HFFc6 (cell line): ENCODE measurements at regions not wholly inside any gene's neighbourhood (a gene's known extent, or its start where the extent isn't known, plus 50 kb on each side); places are given as distances from the start of the nearest gene placed in this dataset.

Experiments used
- DNase-seq: peaks from one replicate; pipeline ENCODE4 v3.0.0-alpha.2; 2018
- H3K27ac Mint-ChIP-seq: 2 replicates; pipeline ENCODE4 v1.8.0; 2020; ENCODE audit warnings: mild to moderate bottlenecking, mixed read lengths
- H3K27me3 Mint-ChIP-seq: 2 replicates; pipeline ENCODE4 v1.8.0; 2021; ENCODE audit warnings: mild to moderate bottlenecking, moderate library complexity, mixed read lengths; ENCODE audit not compliant: insufficient read depth
- H3K36me3 Mint-ChIP-seq: 2 replicates; pipeline ENCODE4 v1.8.0; 2021; ENCODE audit warnings: low read depth, mixed read lengths
- H3K4me1 Mint-ChIP-seq: 2 replicates; pipeline ENCODE4 v1.8.0; 2020; ENCODE audit warnings: low read depth, mixed read lengths
- H3K4me3 Mint-ChIP-seq: 2 replicates; pipeline ENCODE4 v1.8.0; 2020; ENCODE audit warnings: mild to moderate bottlenecking, moderate library complexity, mixed read lengths
- H3K9me3 Mint-ChIP-seq: 2 replicates; pipeline ENCODE4 v1.8.0; 2020; ENCODE audit warnings: mild to moderate bottlenecking, mixed read lengths
- TF ChIP-seq, protein P1 (sequence below): fragments of 200-600 bp; sonication (generic); IDR thresholded peaks from 2 replicates; pipeline ENCODE4 v1.5.0; 2021; ENCODE audit warnings: antibody characterized with exemption, mild to moderate bottlenecking

- DNase-seq, result no peak
- no peak overlapping the region for H3K4me3 Mint-ChIP-seq
- H3K9me3 Mint-ChIP-seq, result peaks cover 7% of the 10 kb centered on the region
- peaks cover 6% of the 10 kb centered on the region; the same call in 1 of the 2 replicates for H3K36me3 Mint-ChIP-seq
- no peaks in the 10 kb centered on the region for H3K4me1 Mint-ChIP-seq
- H3K27ac Mint-ChIP-seq, result no peak overlapping the region
- TF ChIP-seq, protein P1, sequence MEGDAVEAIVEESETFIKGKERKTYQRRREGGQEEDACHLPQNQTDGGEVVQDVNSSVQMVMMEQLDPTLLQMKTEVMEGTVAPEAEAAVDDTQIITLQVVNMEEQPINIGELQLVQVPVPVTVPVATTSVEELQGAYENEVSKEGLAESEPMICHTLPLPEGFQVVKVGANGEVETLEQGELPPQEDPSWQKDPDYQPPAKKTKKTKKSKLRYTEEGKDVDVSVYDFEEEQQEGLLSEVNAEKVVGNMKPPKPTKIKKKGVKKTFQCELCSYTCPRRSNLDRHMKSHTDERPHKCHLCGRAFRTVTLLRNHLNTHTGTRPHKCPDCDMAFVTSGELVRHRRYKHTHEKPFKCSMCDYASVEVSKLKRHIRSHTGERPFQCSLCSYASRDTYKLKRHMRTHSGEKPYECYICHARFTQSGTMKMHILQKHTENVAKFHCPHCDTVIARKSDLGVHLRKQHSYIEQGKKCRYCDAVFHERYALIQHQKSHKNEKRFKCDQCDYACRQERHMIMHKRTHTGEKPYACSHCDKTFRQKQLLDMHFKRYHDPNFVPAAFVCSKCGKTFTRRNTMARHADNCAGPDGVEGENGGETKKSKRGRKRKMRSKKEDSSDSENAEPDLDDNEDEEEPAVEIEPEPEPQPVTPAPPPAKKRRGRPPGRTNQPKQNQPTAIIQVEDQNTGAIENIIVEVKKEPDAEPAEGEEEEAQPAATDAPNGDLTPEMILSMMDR, result no peak
- peaks cover 7% of the 10 kb centered on the region for H3K27me3 Mint-ChIP-seq
Measured at GRCh38 chr2:234608946-234609345, 112.1 kb upstream of the ARL4C start.

DNA sequence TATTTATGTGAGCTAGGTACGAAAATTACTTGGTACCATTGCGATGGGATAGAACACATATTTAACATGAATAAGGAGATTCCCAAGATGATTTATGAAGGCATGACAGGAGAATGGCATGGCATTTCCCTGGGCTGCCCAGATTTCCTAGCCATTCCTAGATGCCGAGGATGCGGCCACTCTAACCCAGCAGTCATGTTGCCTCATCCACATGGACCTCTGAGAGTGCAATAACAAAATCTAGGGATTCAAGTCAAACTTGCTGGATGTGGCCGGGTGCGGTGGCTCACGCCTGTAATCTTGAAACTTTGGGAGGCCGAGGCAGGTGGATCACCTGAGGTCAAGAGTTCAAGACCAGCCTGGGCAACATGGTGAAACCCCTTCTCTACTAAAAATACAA, 110.8 kb upstream of the ARL4C start:
- H3K4me3 Mint-ChIP-seq, result no peak overlapping the region
- peaks cover 7% of the 10 kb centered on the region for H3K9me3 Mint-ChIP-seq
- TF ChIP-seq, protein P1, result no peak
- no peak for DNase-seq
- peaks cover 13% of the 10 kb centered on the region for H3K27me3 Mint-ChIP-seq
- H3K36me3 Mint-ChIP-seq, result peaks cover 6% of the 10 kb centered on the region; the same call in 1 of the 2 replicates
- H3K4me1 Mint-ChIP-seq, result no peaks in the 10 kb centered on the region
- H3K27ac Mint-ChIP-seq, result no peak overlapping the region

GRCh38 chr2:234606896-234607295, 110.0 kb upstream of the ARL4C start:
- Mint-ChIP-seq H3K27ac (no peak overlapping the region), H3K36me3 (peaks cover 2% of the 10 kb centered on the region; the same call in 1 of the 2 replicates), H3K9me3 (peaks cover 2% of the 10 kb centered on the region), H3K27me3 (peaks cover 13% of the 10 kb centered on the region), H3K4me1 (no peaks in the 10 kb centered on the region), H3K4me3 (no peak overlapping the region)
- TF ChIP-seq, protein P1, result no peak
- DNase-seq, result no peak

- no peak overlapping the region for H3K4me3 Mint-ChIP-seq
- no peak for DNase-seq
- peaks cover 14% of the 10 kb centered on the region for H3K27me3 Mint-ChIP-seq
- TF ChIP-seq, protein P1, result peak; percentile 23
- no peak overlapping the region for H3K27ac Mint-ChIP-seq
- H3K36me3 Mint-ChIP-seq, result no peaks in the 10 kb centered on the region
- no peaks in the 10 kb centered on the region for H3K4me1 Mint-ChIP-seq
- no peaks in the 10 kb centered on the region for H3K9me3 Mint-ChIP-seq
Measured at GRCh38 chr2:234603619-234604018, 106.7 kb upstream of the ARL4C start.

DNA sequence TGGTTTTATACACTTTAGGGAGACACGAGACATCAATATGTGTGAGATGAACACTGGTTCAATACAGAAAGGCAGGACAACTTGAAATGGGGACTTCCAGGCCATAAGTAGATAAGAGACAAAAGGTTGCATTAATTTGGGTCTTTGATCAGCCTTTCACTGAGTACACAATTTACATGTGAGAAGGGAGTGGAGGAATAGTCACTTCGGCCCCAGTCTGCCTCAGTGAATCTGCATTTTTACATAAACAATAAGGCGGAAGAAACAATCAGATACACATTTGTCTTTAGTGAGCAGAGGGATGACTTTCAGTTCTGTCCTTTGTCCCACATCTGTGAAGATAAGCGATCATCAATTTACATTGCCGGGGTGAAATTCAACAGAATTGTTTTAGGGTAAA, 104.3 kb upstream of the ARL4C start:
- no peaks in the 10 kb centered on the region for H3K9me3 Mint-ChIP-seq
- TF ChIP-seq, protein P1, result no peak
- H3K27me3 Mint-ChIP-seq, result peaks cover 14% of the 10 kb centered on the region
- no peak overlapping the region for H3K4me3 Mint-ChIP-seq
- H3K27ac Mint-ChIP-seq, result no peak overlapping the region
- peaks cover 2% of the 10 kb centered on the region for H3K4me1 Mint-ChIP-seq
- no peaks in the 10 kb centered on the region for H3K36me3 Mint-ChIP-seq
- no peak for DNase-seq

- TF ChIP-seq, protein P1, result no peak
Measured at GRCh38 chr2:234597576-234597861, 100.6 kb upstream of the ARL4C start.

More at GRCh38 chr2:234597576-234597861, 100.6 kb upstream of the ARL4C start:
- no peaks in the 10 kb centered on the region for H3K9me3 Mint-ChIP-seq
- no peak for DNase-seq
- H3K36me3 Mint-ChIP-seq, result no peaks in the 10 kb centered on the region
- no peak overlapping the region for H3K4me3 Mint-ChIP-seq
- H3K27me3 Mint-ChIP-seq, result peaks cover 4% of the 10 kb centered on the region
- H3K27ac Mint-ChIP-seq, result no peak overlapping the region
- peaks cover 33% of the 10 kb centered on the region for H3K4me1 Mint-ChIP-seq
